ENCODE measurements at regions not wholly inside any gene's neighbourhood (a gene's known extent, or its start where the extent isn't known, plus 50 kb on each side); places are given as distances from the start of the nearest gene placed in this dataset.

- TF ChIP-seq, protein P1, sequence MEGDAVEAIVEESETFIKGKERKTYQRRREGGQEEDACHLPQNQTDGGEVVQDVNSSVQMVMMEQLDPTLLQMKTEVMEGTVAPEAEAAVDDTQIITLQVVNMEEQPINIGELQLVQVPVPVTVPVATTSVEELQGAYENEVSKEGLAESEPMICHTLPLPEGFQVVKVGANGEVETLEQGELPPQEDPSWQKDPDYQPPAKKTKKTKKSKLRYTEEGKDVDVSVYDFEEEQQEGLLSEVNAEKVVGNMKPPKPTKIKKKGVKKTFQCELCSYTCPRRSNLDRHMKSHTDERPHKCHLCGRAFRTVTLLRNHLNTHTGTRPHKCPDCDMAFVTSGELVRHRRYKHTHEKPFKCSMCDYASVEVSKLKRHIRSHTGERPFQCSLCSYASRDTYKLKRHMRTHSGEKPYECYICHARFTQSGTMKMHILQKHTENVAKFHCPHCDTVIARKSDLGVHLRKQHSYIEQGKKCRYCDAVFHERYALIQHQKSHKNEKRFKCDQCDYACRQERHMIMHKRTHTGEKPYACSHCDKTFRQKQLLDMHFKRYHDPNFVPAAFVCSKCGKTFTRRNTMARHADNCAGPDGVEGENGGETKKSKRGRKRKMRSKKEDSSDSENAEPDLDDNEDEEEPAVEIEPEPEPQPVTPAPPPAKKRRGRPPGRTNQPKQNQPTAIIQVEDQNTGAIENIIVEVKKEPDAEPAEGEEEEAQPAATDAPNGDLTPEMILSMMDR (IDR thresholded peaks at IDR 0.05) = no peak
- TF ChIP-seq ZFX (IDR thresholded peaks at IDR 0.05; ENCODE audit: borderline replicate concordance) = no peak
Observed at GRCh38 chr2:195118276-195118675, 538.8 kb upstream of the SLC39A10 start.

Data from 22Rv1 (cell line).